ENCODE measurements at regions not wholly inside any gene's neighbourhood (a gene's known extent, or its start where the extent isn't known, plus 50 kb on each side); places are given as distances from the start of the nearest gene placed in this dataset.

DNA sequence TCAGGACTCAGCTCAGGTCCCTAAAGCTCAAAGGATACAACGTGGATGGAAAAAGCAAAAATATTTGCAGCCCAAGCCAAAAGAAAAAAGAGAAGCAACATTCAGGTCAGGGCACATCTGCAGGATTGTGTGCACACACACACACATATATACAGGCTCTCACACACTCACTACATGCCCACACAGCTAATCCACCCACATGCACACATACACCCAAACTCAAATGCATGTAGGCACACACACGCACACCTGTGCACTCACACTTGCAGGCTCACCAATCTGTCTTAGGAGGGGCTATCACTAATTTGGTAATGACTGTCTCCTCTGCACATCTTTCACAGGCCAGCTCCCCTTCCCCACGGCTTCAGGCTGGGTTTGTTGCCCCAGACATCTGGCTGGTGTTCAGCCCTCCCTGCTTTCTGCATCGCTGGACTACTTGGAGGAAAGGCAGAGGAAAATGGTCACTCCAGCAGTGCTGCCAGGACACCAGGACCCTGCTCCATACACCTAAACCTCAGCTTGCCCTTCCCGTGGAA lies 103.6 kb upstream of the DRD2 start:
- no peaks in the 10 kb centered on the region for H3K4me1 ChIP-seq (ENCODE audit: control insufficient read depth, insufficient read depth, low read length)
- ChIA-PET POLR2A (ENCODE audit: unreplicated experiment) (no interaction called here), CTCF (interaction anchor here (1.1 kb wide), 1 partner anchor 10 kb away, joined by 4 read pairs; no protein-coding TSS in a partner anchor)
- dilution Hi-C loops (cut with HindIII; ENCODE audit: low sequenced_read_pairs, unreplicated experiment) (no loop called here), intact Hi-C loops (cut with micrococcal nuclease) (no loop called here), in situ Hi-C loops (cut with MboI; ENCODE audit: low sequenced_read_pairs) (no loop called here)
- H3K9me1 ChIP-seq (ENCODE audit: insufficient read depth, low read length): no peaks in the 10 kb centered on the region; the same call in 1 of the 2 replicates
- H2AK9ac ChIP-seq (replicated peaks; ENCODE audit: low read depth, low read length, poor library complexity): no peak overlapping the region
- H2BK20ac ChIP-seq (ENCODE audit: low read depth, low read length): no peak overlapping the region
- no peak overlapping the region for H3K27ac ChIP-seq (ENCODE audit: insufficient read depth, low read length)
- no peak overlapping the region for H3K23ac ChIP-seq (ENCODE audit: low read depth, low read length)
- ATAC-seq (ENCODE audit: low read depth) (no peak), DNase-seq (no peak)
- H2BK120ac ChIP-seq (ENCODE audit: low read depth, low read length): no peak overlapping the region
- no peaks in the 10 kb centered on the region for H3K9me3 ChIP-seq (ENCODE audit: control insufficient read depth, insufficient read depth, low read length)
- no peak overlapping the region for H2BK15ac ChIP-seq (ENCODE audit: low read depth, low read length)
- no peak overlapping the region for H2BK5ac ChIP-seq (ENCODE audit: low read depth, low read length, poor library complexity, severe bottlenecking)
- no peak overlapping the region for H3K4me3 ChIP-seq (ENCODE audit: insufficient read depth, low read depth, low read length)
- H2AFZ ChIP-seq (replicated peaks; ENCODE audit: low read length, poor library complexity): no peak overlapping the region
- no peak overlapping the region for H3K14ac ChIP-seq (replicated peaks; ENCODE audit: low read depth, low read length)
- no peaks in the 10 kb centered on the region for H3K79me1 ChIP-seq (ENCODE audit: low read depth in 1 of 2, low read length in 2 of 2)
- H3K56ac ChIP-seq (ENCODE audit: extremely low read depth, insufficient read depth, low read length): no peak overlapping the region
- no peak overlapping the region for H3K9ac ChIP-seq (ENCODE audit: low read depth, low read length)
- no peaks in the 10 kb centered on the region for H4K20me1 ChIP-seq (ENCODE audit: insufficient read depth, low read length)
- H3K4me2 ChIP-seq (ENCODE audit: low read depth, low read length): no peak overlapping the region
- H4K91ac ChIP-seq (ENCODE audit: insufficient read depth, low read depth, low read length): no peak overlapping the region
- H3K36me3 ChIP-seq (ENCODE audit: control insufficient read depth, insufficient read depth, low read length): no peaks in the 10 kb centered on the region
- peaks cover 15% of the 10 kb centered on the region for H3K27me3 ChIP-seq (ENCODE audit: control insufficient read depth, insufficient read depth, low read length)
- 40% methylated on average over 1 of the region's 5 CpGs; no CpG with 5 or more reads in 1 of the 2 experiments for WGBS, 2 experiments (ENCODE audit: extremely low coverage in 2 of 2, insufficient read length in 1 of 2)
- H4K8ac ChIP-seq (ENCODE audit: low read depth in 2 of 2, low read length in 2 of 2): no peak overlapping the region
- no peak for TF ChIP-seq CEBPB (IDR thresholded peaks at IDR 0.05; ENCODE audit: low read depth, low read length)
- TF ChIP-seq MAFK (IDR thresholded peaks at IDR 0.05; ENCODE audit: low read depth, low read length): no peak
- no peak for TF ChIP-seq POLR2A (IDR thresholded peaks at IDR 0.05; ENCODE audit: low read depth, low read length)
- TF ChIP-seq, protein P1, sequence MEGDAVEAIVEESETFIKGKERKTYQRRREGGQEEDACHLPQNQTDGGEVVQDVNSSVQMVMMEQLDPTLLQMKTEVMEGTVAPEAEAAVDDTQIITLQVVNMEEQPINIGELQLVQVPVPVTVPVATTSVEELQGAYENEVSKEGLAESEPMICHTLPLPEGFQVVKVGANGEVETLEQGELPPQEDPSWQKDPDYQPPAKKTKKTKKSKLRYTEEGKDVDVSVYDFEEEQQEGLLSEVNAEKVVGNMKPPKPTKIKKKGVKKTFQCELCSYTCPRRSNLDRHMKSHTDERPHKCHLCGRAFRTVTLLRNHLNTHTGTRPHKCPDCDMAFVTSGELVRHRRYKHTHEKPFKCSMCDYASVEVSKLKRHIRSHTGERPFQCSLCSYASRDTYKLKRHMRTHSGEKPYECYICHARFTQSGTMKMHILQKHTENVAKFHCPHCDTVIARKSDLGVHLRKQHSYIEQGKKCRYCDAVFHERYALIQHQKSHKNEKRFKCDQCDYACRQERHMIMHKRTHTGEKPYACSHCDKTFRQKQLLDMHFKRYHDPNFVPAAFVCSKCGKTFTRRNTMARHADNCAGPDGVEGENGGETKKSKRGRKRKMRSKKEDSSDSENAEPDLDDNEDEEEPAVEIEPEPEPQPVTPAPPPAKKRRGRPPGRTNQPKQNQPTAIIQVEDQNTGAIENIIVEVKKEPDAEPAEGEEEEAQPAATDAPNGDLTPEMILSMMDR (conservative IDR thresholded peaks at IDR 0.05; ENCODE audit: low read depth, low read length): no peak
- TF ChIP-seq CHD1 (IDR thresholded peaks at IDR 0.05; ENCODE audit: low read depth, low read length): no peak
- no peak for TF ChIP-seq RFX5 (IDR thresholded peaks at IDR 0.05; ENCODE audit: low read depth, low read length)
- TF ChIP-seq, protein P2, sequence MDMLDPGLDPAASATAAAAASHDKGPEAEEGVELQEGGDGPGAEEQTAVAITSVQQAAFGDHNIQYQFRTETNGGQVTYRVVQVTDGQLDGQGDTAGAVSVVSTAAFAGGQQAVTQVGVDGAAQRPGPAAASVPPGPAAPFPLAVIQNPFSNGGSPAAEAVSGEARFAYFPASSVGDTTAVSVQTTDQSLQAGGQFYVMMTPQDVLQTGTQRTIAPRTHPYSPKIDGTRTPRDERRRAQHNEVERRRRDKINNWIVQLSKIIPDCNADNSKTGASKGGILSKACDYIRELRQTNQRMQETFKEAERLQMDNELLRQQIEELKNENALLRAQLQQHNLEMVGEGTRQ (IDR thresholded peaks at IDR 0.05; ENCODE audit: low read depth, low read length): no peak
- no peak for TF ChIP-seq MXI1 (IDR thresholded peaks at IDR 0.05; ENCODE audit: borderline replicate concordance, low read depth, low read length)
- TF ChIP-seq FOS (IDR thresholded peaks at IDR 0.05; ENCODE audit: low read depth, low read length): no peak
- BruUV-seq (replicated peaks): no TSS peak
- H3K18ac ChIP-seq (ENCODE audit: low read depth, low read length): no peak overlapping the region
- H2AK5ac ChIP-seq (ENCODE audit: low read depth, low read length): no peak overlapping the region
- no peak overlapping the region for H4K5ac ChIP-seq (ENCODE audit: low read depth, low read length)
- no peak overlapping the region for H3K4ac ChIP-seq (ENCODE audit: low read depth, low read length)

Data from IMR-90 (cell line).